A673 (cell line): ENCODE measurements at regions not wholly inside any gene's neighbourhood (a gene's known extent, or its start where the extent isn't known, plus 50 kb on each side); places are given as distances from the start of the nearest gene placed in this dataset.
A peak's percentile ranks its signal among the peaks of the same experiment; 100 is the strongest.

Experiments used
- BruUV-seq: library from RNA; stranded (reverse); fragments of 400-500 nt; replicated peaks from 2 replicates; lab custom pipeline; 2021; lab: Mats Ljungman, UMichigan
- CTCF ChIA-PET: fragments of 300-600 bp; sonication (Branson Sonifier 250); formaldehyde crosslinking; loops from one replicate; lab custom pipeline; 2022; ENCODE audit warnings: antibody characterized with exemption; lab: Charles Lee
- POLR2A ChIA-PET: fragments of 300-600 bp; sonication (Branson Sonifier 250); formaldehyde crosslinking; loops from one replicate; lab custom pipeline; 2022; ENCODE audit warnings: antibody characterized with exemption; ENCODE audit not compliant: low non-redundant PET; lab: Charles Lee
- DNase-seq: peaks from one replicate; pipeline ENCODE4 v3.0.0-alpha.2; 2015; ENCODE audit warnings: low spot score
- H3K27ac ChIP-seq: fragments of 200-600 bp; sonication (generic); 2 replicates; pipeline ENCODE4 v1.5.1; 2016; ENCODE audit warnings: mixed run types, low read depth, mild to moderate bottlenecking, mixed read lengths, antibody characterized with exemption, low read length; ENCODE audit not compliant: poor library complexity, severe bottlenecking
- H3K27me3 ChIP-seq: fragments of 200-600 bp; sonication (generic); replicated peaks from 2 replicates; pipeline ENCODE4 v1.6.1; 2017; ENCODE audit warnings: mixed run types, low read depth, mild to moderate bottlenecking, mixed read lengths, antibody characterized with exemption, low read length; ENCODE audit not compliant: insufficient read depth, poor library complexity
- H3K36me3 ChIP-seq: fragments of 200-600 bp; sonication (generic); 2 replicates; pipeline ENCODE4 v1.6.1; 2016; ENCODE audit warnings: mixed run types, mild to moderate bottlenecking, mixed read lengths, antibody characterized with exemption, low read length; ENCODE audit not compliant: insufficient read depth, poor library complexity, severe bottlenecking
- H3K4me1 ChIP-seq: fragments of 200-600 bp; sonication (generic); 2 replicates; pipeline ENCODE4 v1.6.1; 2017; ENCODE audit warnings: mixed run types, mild to moderate bottlenecking, mixed read lengths, antibody characterized with exemption, low read length; ENCODE audit not compliant: insufficient read depth, poor library complexity, severe bottlenecking
- H3K4me3 ChIP-seq: fragments of 200-600 bp; sonication (generic); 2 replicates; pipeline ENCODE4 v1.5.1; 2016; ENCODE audit warnings: low read depth, mixed run types, mild to moderate bottlenecking, mixed read lengths, low read length; ENCODE audit not compliant: poor library complexity, severe bottlenecking
- H3K9me3 ChIP-seq: fragments of 200-600 bp; sonication (generic); 2 replicates; pipeline ENCODE4 v1.6.1; 2016; ENCODE audit warnings: mixed run types, low read depth, mild to moderate bottlenecking, mixed read lengths, antibody characterized with exemption, low read length; ENCODE audit not compliant: poor library complexity, severe bottlenecking
- CTCF ChIP-seq: fragments of 300-800, 200-600 bp; sonication (generic); conservative IDR thresholded peaks from 2 replicates; pipeline ENCODE4 v1.5.1; 2017; ENCODE audit warnings: low read depth, mild to moderate bottlenecking, antibody characterized with exemption, low read length, moderate library complexity, mixed read lengths
- EZH2 ChIP-seq: fragments of 200-600 bp; sonication (generic); IDR thresholded peaks from 2 replicates; pipeline ENCODE4 v1.6.1; 2017; ENCODE audit warnings: borderline replicate concordance, low read depth, mild to moderate bottlenecking, mixed read lengths, antibody characterized with exemption, low read length; ENCODE audit not compliant: poor library complexity, severe bottlenecking
- intact Hi-C: fragments of 100-400 bp; cut with micrococcal nuclease; formaldehyde crosslinking; loops from one replicate; pipeline ENCODE4 v1.10.0; 2022; ENCODE audit not compliant: unreplicated experiment

DNA sequence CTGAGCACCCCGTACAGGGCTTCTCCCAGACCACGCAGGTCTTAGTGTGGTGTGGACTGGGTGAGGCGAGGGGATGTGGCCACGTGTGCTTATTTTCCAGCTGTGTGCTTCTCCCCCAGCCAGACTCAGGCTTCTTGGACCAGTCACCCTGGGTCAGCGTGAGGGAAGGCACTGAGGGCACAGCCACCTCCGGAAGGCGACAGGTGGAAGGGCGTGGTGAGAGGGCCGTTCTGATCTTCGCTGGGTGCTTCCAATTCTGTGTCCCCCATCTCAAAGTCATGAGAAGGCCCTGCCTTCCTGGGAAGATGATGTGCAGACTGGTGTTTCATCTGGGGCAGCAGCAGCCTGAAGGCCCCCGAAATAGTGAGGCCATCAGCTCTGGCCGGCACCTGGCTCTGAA lies 169.7 kb upstream of the MYCN start:
- no peak for DNase-seq
- no peaks in the 10 kb centered on the region for H3K27me3 ChIP-seq
- ChIA-PET CTCF (no interaction called here), POLR2A (no interaction called here)
- intact Hi-C loops: no loop called here
- no TSS peak for BruUV-seq
- H3K36me3 ChIP-seq: no peaks in the 10 kb centered on the region
- no peaks in the 10 kb centered on the region for H3K9me3 ChIP-seq
- H3K27ac ChIP-seq: no peak overlapping the region
- no peak overlapping the region for H3K4me3 ChIP-seq
- no peaks in the 10 kb centered on the region for H3K4me1 ChIP-seq
- no peak for TF ChIP-seq CTCF
- TF ChIP-seq EZH2: no peak

DNA sequence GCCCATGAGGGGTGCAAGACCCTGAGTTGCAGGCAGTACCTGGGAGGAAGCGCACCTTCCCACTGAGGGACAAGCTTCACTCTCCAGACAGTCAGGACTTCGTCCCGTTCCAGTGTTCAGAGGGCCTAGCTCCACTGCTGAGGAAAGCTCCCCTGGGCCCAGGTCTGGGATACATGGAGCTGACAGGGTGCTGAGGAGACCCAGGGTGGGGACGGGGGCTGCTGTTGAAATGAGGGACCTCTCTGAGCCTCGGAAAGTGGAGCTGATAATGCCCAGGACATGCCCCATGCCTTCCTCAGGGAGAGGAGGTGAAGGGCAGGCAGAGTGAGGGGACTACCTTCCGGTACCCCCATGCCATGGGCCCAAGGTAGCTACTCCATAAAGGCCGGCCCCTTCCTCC lies 169.2 kb upstream of the MYCN start:
- Histone ChIP-seq H3K9me3 (no peaks in the 10 kb centered on the region), H3K36me3 (no peaks in the 10 kb centered on the region), H3K27me3 (no peaks in the 10 kb centered on the region), H3K4me3 (no peak overlapping the region), H3K4me1 (no peaks in the 10 kb centered on the region), H3K27ac (no peak overlapping the region)
- CTCF ChIA-PET: no interaction called here
- no peak for DNase-seq
- no TSS peak for BruUV-seq
- no peak for TF ChIP-seq CTCF
- no peak for TF ChIP-seq EZH2
- POLR2A ChIA-PET: no interaction called here
- intact Hi-C loops: no loop called here

DNA sequence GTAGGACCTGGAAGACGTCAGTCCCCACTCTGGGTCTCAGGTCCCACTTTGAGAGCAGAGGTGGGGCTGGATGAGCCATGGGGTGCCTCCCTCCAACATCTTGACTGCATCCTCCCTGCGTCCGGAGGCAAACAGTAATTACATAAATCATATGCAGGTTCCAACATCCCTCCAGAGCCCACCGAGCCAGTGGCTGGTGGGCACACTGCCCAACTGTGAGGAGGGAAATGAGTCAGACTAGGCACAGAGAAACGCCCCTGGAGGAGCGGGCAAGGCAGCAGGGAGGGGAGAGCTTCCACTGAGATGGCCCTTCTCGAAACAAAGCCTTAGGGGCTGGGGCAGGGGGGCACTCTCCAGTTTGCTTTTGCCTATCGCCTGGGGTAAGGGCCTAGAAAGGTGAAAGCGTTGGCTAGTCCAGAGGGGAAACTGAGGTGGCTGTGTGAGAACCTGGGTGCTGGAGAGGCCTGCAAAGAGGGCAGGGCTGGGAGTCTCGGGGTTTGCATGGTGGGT lies 168.2 kb upstream of the MYCN start:
- no peaks in the 10 kb centered on the region for H3K27me3 ChIP-seq
- H3K4me3 ChIP-seq: no peak overlapping the region
- TF ChIP-seq CTCF: no peak
- no peak for TF ChIP-seq EZH2
- H3K27ac ChIP-seq: no peak overlapping the region
- intact Hi-C loops: no loop called here
- no TSS peak for BruUV-seq
- DNase-seq: peak; percentile 13
- ChIA-PET CTCF (no interaction called here), POLR2A (no interaction called here)
- no peaks in the 10 kb centered on the region for H3K9me3 ChIP-seq
- no peaks in the 10 kb centered on the region for H3K36me3 ChIP-seq
- H3K4me1 ChIP-seq: no peaks in the 10 kb centered on the region
